GM18519 (cell line): ENCODE measurements at regions not wholly inside any gene's neighbourhood (a gene's known extent, or its start where the extent isn't known, plus 50 kb on each side); places are given as distances from the start of the nearest gene placed in this dataset.

ENCODE experiments used
- ATAC-seq: cut with Tn5 transposase; IDR thresholded peaks from one replicate; pipeline ENCODE4 v1.9.1; 2021; ENCODE audit warnings: mild to moderate bottlenecking, moderate library complexity; ENCODE audit not compliant: unreplicated experiment, low FRiP score

- ATAC-seq, result no peak
These were observed 446.1 kb downstream of the UTRN start for GRCh38 chr6:144731229-144731628.

DNA sequence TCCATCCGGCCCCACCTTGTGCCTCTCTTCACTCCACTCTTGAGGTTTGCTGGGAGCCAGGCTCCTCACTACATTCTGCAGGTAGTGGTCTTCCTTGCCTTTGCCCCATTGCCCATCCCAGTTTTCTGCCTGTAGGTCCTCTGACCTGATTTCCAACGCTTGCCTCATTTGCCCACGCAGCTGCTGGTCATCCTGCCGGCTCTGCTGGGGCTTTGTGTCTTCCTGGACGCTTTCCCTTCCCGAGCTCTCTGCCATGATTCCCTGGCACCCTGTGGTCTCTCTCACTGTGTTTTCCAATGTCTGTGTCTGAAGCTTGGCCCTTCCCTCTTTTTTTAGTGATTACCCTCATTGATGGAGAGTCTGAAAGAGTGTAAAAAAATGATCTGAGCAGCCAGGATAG lies 451.6 kb downstream of the UTRN start:
- ATAC-seq, result no peak

DNA sequence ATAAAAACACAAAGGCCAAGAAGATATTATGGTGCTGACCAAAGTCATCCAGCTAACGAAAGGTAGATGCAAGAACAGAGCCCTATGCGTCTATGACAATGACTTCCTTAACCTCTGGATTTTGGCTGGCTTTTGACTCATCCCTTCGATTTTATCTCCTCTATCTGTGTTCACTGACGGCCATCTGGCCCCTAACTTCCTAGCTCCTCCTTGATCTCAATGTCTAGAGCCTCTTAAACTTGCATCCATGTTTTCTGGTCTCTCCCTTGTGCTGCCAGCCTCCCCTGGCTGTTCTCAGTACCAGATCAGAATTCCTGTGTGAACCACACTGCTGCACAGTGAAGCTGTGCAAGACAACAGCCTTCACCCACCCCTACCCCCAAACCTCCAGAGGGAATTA lies 452.9 kb downstream of the UTRN start:
- no peak for ATAC-seq

DNA sequence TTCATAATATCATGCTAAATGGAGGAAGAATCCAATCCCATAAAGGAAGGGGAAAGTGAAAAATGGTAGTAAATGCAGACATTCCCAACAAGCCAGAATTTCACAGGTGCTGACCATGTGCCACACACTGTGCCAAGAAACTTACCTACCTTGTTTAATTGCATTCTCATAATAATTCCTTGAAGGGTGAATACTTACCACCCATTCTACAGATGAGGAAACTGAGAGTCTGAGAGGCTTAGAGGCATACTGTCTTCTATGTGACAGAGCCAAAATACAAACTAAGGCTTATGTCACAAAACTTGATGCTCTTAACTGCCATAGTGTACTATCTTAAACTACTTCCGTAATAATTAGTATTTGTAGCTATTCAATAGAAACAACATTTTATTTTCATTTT lies 454.7 kb downstream of the UTRN start:
- no peak for ATAC-seq

DNA sequence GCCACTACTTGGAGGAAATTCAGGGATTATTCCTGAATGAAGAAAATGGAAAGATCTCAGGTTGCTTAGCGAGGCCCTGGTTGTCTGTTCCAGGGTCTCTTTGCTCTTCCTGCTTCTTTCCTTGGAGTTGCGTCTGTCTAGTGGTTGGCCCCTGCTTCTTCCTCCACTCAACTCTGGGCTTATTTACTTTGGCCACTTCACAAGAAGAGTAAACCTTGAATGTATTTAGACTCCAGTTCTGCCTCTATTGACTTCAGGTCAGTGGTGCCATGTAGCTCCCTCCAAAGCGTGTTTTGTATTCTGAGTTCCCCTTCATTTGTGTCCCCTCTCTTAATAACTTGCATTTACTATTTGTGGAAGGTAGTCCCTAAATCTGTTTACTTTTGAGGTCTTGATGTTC lies 456.5 kb downstream of the UTRN start:
- no peak for ATAC-seq

DNA sequence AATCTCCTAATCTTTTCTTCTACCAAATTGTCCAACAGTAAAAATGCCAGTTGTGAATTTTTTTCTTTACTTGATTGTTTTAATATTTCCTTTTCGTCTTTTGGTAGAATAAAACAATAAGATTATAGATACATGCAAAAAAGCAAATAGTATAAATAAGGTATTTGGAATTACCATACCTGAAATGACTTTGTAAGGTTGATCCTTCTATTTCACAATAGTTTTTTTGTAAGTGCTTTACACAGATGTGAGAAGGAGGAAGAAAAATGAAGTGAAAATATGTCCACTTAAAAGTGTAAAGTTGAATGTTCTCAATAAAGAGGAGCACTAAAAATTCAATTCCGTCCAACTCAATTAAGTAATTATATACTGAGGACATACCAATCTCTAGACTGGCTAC lies 457.6 kb downstream of the UTRN start:
- ATAC-seq, result no peak

GRCh38 chr6:144744720-144745119 lies 459.6 kb downstream of the UTRN start:
- no peak for ATAC-seq

- no peak for ATAC-seq
These were observed 460.3 kb downstream of the UTRN start for GRCh38 chr6:144745439-144745838.

GRCh38 chr6:144746902-144747469 lies 461.9 kb downstream of the UTRN start:
- ATAC-seq, result no peak

DNA sequence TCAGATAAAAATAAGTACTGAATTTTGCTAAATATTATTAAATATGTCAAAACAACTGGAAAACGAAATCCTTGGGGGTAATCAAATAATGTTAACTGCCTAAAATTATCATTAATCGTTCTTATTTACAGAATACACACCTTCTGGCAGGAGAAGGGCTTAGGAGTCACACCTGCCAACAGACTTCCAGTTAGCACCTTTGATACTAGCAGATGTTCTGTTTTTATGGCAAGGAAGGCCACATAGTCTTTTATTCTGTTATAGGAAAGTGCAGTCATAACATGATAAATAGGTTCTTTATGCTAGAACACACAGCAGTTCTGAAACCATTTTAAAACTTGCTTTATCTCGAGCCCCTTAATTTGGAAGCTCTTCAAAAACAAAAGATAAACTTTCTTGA lies 464.1 kb downstream of the UTRN start:
- ATAC-seq, result no peak

DNA sequence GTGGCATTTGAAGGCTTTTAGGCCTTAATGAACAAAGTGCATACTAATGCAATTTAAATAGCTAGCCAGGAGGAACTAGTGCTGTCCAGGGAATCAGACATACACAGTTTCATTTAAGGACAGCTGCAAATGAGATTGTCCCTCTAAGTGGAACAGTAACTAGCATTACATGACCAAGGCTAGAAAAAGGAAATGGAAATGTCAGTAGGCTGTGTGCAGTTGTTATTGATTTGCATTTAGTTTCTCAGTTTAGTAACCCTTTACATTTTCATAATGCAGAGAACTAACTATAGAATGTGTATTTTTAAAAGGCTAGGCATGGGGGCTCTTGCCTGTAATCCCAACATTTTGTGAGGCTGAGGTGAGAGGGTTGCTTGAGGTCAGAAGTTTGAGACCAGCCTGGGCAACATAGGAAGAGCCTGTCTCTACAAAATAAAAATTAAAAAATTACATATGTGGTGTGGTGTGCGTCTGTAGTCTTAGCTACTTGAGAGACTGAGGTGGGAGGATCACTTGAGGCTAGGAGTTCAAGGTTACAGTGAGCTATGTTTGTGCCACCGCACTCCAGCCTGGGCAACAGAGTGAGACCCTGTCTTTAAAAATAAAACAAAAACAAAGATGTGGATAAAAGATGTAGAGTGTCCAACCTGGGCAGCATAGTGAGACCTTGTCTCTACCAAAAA lies 468.0 kb downstream of the UTRN start:
- peak; percentile 90 for ATAC-seq

- no peak for ATAC-seq
These were observed 471.3 kb downstream of the UTRN start for GRCh38 chr6:144756469-144756868.

DNA sequence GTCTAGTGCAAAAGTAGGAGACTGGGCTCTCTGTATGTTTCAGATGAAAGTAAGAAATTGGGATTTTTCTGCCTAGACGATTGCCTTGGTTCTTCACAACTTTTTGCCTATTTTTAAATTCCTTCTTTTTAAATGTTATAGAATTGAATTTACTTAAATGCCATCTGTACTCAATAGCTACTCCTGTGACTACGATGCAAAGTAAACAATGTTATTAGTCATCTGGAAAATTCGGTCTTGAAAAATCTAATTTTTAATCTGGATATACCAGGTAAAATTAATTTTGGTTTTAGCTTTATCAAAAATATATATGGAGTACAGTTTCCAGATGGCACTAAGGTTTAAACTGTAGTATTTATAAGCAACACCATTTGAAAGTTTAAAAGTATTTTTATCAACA lies 472.2 kb downstream of the UTRN start:
- no peak for ATAC-seq

GRCh38 chr6:144757730-144758129 lies 472.6 kb downstream of the UTRN start:
- ATAC-seq, result no peak

GRCh38 chr6:144758602-144759001 lies 473.5 kb downstream of the UTRN start:
- peak; percentile 50 for ATAC-seq

GRCh38 chr6:144762469-144762868 lies 477.3 kb downstream of the UTRN start:
- ATAC-seq, result no peak

DNA sequence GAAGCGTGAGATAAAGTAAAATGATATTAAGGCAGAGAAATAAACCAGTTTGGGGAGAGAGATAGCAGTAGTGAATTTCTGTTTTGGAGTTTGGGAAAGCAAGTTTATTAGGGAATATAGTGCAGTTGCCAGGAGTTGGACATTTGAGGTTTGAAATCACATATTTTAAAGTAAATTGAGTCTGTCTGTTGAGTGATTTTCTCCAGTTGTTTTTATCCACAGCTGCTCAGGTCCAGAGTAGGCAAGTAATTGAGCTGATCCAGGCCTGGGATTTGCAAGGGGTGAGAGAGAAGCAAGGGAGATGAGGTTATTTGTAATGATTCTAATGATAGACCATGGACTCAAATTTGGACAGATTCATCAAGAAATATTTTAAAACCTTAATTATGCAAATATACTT lies 481.9 kb downstream of the UTRN start:
- ATAC-seq, result no peak

DNA sequence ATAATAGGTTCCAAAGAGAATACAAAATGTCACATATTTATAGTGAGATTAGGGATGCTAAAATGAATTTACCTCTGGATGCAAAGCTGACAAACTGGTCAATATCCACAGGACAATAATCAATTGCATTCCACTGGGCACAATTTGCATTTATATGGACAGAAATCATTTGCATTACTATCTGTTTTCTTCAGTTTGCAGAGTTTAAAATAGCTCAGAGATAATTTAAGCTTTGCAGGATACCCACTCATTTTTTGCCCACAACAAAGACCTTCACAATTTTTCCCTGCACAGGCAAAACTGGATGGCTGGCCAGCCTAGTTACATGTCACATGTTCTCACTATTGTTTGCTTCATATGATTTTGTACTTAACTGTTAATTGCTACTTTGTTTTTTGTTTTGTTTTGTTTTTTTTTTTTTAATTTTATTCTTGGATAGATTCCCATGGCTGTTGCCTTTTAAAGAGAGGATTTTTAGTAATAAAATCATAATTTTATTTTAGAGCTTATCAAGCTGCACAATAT lies 483.5 kb downstream of the UTRN start:
- ATAC-seq, result no peak

GRCh38 chr6:144769142-144769541 lies 484.0 kb downstream of the UTRN start:
- no peak for ATAC-seq

DNA sequence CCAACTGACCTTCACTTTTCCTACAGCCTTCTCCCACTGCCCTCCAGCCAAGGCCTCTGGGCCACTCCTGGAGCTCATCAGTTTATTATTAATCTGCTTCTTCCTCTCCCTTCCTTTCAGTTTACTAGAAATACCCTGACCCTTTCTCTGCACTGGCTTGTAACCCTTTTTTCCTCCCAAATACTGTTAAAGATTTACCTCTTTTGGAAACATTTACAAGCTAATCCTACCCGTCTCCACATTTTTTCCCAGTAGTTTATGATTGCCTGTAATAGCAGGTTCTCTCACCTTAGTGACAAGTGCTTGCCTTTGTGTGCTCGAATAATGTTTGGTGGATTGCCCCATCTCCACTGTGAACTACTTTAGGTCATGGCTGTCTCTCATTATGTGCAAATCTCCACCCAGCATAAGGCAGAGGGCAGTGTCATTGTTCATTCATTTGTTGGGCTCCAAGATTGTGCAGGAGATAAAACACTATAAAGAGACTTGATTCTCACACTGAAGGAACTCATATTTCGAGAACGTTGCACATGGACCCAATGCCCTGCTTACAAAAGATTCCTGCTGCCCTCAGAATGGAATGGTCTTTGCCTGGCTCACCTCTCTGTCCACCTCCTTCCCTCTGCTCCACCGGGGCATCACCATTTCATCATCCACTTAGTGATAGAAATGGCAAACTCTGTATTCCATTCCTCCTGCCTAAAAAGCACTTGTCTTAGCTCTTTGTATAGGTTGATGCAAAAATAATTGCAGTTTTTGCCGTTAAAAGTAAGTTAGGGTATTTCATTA lies 491.1 kb downstream of the UTRN start:
- ATAC-seq, result no peak

DNA sequence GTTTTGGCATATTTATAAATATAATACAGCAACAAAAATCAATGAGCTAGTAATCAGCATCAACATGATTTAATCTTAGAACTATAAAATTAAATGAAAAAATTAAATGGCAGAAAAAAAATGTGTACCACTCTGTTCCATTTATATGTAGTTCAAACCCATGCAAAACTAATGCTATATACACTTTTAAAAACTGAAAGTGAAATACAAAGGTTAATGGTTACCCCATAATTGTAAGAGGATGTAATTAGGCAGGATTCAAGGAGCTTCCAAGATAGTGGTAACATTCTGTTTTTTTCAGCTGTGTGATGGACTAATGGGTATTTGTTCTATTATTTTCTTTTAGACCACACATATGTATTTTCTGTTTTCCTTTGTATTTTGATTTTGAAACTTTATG lies 492.1 kb downstream of the UTRN start:
- ATAC-seq, result no peak

- no peak for ATAC-seq
These were observed 492.9 kb downstream of the UTRN start for GRCh38 chr6:144778056-144778455.
